ENCODE measurements at regions not wholly inside any gene's neighbourhood (a gene's known extent, or its start where the extent isn't known, plus 50 kb on each side); places are given as distances from the start of the nearest gene placed in this dataset.

DNA sequence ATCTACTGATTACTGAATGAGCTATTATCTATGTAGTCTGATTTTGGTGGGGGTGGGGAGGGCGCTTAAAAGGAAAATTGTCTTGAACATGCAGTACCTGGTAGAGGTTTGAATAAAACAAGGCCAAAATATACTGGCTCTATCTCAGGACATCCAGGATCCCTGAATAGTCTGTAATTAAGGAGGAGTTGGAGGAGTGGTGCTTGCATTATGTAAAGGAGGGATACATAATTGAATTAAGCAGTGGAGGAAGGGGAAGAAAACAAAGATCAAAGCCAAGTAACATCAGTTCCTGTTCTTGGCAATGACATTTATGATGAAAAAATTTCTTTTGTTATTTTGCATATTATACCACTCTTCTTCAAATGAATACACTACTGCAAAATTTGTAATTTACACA is 539.4 kb upstream of the ZEB2 start:
- TF ChIP-seq CTCF (IDR thresholded peaks at IDR 0.05) (no peak), TCF7L2 (IDR thresholded peaks at IDR 0.05; ENCODE audit: low read depth, low read length) (no peak), POLR2AphosphoS5 (IDR thresholded peaks at IDR 0.05; ENCODE audit: low read depth, low read length) (no peak)
